GM18517 (cell line): ENCODE measurements at regions not wholly inside any gene's neighbourhood (a gene's known extent, or its start where the extent isn't known, plus 50 kb on each side); places are given as distances from the start of the nearest gene placed in this dataset.
A peak's percentile ranks its signal among the peaks of the same experiment; 100 is the strongest.
"Not testable (repeated sequence)": the region's sequence is repeated elsewhere in the genome, so short reads cannot be mapped to it uniquely, and the experiment has no call there.

Experiments
- ATAC-seq: cut with Tn5 transposase; IDR thresholded peaks from one replicate; pipeline ENCODE4 v1.9.1; 2021; ENCODE audit warnings: mild to moderate bottlenecking, moderate library complexity; ENCODE audit not compliant: unreplicated experiment

DNA sequence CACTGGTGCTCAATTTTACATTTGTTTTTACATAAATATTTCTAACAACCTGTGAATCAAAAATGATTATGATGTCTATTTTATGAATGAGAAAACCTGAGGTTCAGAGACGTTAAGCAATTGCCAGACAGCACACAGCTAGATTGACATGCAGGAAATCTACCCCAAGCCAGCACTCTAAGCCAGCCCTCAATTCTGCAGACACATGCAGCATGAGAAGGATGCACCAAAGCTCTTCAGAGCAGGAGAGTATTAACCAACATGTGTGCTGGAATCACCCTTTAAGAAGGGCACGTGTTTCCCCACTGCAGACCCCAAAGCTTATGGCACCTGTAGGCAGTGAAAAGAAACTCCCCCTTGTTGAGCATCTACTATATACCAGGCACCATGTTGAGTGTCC is 126.1 kb upstream of the ARHGEF3 start:
- no peak for ATAC-seq

DNA sequence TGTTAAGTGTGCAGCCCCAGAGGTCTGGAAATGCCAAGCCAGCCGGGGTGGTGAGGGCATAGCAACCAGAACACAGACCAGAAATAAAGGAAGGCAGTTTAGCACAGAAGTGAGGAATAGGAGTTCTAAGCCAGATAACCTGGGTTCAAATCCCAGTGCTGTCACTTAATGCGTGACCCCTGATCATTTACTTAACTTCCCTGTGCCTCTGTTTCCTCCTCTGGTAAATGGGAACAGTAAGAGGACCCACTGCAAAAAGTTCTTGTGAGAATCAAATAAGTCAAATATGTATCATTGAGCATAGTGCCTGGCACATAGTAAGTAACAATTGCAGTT is 125.2 kb upstream of the ARHGEF3 start:
- ATAC-seq: no peak

DNA sequence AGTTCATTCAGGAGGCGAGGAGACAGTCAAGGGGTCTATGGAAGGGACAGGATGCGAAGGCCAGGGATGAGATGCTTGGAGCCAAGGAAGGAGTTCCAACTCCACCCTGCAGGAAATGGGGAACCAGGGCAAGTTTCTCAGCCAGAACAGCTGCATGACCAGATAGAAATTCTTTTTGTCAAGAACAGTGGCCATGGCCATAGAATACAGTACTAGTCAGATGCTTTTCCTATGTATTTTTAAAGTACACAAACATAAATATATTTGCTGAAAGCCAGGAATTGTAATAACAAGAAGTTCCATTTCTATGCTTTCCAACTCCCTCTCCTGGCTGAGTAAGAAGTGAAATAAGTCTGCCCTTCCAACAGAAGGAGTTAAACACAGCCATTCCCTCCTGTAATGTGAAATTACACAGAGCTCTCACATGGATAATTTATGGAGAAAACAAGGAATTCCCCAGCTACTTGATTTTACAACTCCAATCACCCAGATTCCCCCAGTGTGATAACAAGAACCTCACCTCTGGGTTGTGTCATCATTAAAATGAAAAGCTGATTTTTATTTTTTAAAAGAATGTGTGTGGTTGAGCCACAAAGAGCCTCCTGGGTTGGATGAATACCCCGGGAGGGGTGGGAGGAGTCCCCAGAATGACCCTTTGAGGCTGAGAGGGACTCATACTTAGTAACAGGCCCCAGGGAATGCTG is 124.6 kb upstream of the ARHGEF3 start:
- no peak for ATAC-seq

DNA sequence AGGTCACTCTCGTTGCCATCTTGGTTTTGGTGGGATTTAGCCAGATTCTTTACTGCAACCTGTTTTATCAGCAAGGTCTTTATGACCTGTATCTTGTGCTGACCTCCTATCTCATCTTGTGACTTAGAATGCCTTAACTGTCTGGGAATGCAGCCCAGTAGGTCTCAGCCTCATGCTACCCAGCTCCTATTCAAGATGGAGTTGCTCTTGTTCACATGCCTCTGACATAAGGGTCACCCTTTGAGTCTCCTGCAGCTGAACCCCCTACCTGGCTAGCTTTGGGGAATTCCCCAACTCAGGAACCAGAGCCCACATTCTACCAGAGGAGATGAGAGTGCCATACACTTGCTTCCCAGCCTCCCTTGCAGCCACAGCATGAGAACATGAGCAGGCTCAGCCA is 123.0 kb upstream of the ARHGEF3 start:
- not testable (repeated sequence) for ATAC-seq

DNA sequence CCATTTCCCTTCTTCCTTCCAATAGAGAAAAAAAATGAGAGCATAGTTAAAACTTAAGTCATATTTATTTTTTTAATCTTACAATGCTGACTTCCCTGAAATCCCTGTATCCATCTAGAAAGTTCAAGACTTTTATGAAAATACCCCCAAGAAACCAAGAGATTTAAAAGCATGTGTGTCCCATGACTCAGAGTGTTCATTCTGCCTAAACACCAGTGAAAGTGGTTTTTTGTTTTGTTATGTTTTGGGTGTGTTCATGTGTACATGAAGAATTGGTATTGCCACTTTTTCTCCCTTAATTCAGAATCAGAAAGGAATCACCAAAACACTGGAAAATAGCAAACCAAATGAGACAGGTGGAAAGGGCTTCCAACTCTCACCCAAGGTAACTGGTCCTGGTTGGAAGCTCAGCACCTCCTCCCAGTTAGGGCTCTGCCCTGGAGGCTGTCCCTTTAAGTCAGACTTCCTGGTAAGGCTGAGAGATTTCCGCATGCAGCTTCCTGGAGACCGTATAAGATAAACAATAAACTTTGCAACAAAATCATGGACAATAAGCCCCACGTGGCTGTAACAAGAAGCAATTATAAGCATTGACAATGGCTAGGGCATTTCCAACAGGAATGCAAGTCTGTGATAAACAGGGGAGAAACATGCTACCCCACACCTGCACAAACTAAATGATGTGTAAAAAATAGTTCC is 121.9 kb upstream of the ARHGEF3 start:
- ATAC-seq: no peak

DNA sequence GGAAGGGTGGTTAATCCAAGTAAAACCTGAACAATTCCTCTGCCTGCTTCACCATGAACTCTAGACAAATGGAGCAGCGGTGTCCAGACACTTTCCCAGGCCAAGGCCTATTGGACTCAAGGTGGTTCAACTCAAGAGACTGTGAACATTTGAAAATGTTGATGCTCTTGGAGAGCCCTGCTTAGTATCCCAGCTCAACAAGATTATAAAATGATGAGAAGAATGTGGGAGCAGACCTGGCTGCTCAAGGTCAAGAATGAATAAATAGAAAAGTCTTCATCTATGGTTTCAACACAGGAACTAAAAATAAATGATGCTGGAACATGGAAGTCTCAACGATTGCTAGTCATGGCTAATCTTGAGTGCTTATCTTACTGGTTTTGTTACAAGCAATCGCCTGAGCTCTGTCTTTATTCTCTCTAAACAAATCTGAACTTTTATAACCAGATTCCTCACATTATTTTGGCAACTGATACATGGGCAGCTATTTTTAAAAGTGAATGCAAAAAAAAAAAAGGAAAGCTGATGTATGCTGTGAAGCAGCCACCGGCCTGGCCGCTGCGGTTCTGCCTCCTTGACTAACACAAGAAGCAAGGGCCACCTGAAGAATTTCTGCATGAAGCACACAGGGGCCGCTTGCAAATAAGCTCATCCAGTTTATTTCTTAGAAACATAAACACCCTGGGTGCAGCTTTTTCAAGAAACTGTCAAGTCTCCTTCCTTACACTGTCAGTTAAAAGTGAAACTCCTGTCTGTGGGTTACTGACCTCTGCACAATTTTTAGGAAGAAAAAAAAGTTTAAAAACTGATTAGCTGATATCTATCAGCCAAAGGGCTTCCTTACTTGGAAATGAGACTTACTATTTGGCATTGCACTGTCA is 120.1 kb upstream of the ARHGEF3 start:
- ATAC-seq: no peak

DNA sequence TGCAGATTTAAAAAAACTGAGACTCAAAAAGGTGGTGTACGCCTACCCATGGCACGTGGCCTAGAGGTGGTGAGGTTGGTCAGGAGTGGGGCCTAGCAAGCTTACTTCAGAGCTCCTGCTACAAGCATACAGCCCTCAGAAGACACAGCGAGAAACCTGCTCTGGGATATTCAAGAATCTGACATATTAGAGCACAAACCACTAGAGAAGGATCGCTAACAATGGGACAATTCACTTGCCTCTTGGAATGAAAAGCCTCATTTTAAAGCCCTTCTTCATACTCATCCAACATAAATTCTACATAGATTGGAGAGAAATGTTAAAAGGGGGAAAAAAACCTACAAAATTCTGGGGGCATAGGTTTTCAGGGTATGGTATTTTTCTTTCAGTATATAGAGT is 118.0 kb upstream of the ARHGEF3 start:
- ATAC-seq: no peak

DNA sequence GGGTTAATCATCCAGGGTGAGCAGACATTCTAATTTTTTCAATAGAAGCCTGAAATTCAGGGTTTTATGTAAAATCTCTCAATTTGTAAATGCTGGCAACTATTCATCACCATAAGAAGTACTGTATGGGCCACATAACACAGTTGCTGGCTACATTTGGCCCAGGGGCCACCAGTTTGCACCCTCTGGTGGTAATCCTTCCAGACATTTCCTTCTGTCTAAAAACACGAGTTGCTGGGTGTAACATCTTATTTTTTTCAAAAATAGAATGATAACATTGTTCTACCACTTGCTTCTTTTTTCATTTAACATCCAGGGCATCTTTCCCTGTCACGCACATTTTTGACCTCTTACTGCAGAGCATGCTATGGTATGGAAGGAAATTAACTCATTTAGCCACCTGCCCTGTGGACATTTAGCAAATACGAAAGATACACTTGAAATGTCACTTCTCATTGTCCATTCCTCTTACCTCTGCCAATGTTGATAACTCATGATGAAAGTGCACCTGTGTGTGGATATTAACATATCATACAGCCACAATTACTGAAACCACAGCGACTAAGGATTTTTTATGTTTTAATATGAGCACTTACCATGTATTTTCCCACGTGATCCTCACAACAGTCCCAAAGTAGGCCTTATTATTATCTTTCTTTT is 117.5 kb upstream of the ARHGEF3 start:
- ATAC-seq: no peak

DNA sequence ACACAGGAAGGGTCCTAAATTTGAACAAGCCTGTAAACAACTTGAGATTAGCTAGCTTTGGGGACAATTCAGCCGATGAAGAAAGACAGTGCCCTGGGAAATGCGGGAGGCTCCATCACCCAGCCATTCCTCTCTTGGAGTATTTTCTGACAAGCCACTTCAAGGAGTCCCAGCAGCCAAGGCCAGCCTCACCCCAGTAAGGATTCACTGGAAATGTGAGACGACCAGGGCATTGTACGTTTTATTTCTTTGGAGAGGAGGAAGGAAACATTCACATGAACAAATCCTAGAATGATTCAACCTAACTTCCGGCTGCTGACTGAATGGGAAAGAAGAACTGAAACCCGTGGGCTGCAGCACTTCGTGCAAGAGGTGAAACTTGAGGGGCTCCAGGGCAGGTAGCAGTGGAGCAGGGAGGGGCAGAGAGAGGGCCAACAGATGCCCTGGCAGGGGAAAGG is 116.4 kb upstream of the ARHGEF3 start:
- peak; percentile 40 for ATAC-seq

DNA sequence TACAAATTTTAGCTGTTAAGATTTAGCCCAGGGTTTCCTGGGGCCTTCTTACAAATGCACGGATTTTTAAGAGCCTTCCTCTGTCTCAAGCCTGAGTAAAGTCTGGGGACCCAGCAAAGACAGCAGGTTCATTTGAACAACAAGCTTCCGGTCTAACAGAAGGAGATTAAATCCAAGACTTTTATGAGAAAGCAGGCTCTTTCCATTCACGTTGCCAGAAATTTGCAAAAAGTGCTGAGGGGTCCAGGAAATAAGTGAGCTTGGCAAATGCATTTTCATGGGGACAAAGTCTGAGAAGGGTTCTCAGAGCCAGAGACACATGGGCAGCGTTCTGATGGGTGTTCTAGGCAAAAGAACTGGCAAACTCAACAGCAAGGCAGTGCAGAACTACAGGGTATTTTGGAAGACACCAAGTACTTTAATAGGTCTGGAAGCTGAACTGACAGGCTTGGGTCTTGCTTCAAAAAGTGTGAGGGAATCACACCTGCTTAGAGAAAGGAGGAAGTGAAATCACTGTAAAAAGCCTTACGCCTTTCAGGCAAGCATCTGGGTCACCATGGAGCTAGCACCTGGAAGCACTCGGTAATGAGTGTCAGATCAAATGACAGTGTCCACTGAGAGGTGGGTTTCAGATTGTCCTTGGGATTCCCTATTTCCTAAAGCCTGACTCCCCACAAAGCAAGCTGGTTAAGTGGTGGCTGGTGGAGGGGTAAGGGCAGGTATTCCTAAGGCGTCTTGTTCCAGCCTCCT is 115.8 kb upstream of the ARHGEF3 start:
- ATAC-seq: peak; percentile 76

DNA sequence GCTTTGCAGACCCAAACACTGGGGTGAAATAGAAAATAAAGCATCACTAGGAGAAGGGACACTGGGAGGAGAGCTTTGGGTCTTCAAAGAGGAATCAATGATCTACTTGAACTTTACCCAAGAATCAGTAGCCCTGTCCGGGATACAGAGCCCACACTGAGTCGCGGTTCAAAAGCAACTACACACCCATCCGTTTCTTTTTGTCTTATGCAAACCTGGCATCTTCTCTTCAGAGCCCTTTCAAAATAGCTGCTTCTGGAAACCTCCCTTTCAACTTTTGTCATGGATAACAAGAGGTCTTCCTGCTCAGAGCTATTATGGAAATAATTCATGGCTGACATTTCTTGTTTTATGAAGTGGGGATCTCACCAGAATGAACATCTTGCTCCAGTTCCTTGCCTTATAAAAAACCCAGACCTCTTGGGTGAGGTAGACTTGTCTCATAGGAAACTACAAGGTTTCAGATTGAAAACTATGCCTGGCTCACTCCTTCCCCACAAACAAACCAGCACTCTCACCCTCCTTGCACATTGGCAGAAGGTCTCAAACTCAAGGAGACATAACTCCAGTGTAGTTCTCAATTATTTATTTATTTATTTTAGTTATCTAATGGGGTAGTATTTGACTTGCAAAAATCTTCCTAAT is 115.1 kb upstream of the ARHGEF3 start:
- ATAC-seq: no peak

DNA sequence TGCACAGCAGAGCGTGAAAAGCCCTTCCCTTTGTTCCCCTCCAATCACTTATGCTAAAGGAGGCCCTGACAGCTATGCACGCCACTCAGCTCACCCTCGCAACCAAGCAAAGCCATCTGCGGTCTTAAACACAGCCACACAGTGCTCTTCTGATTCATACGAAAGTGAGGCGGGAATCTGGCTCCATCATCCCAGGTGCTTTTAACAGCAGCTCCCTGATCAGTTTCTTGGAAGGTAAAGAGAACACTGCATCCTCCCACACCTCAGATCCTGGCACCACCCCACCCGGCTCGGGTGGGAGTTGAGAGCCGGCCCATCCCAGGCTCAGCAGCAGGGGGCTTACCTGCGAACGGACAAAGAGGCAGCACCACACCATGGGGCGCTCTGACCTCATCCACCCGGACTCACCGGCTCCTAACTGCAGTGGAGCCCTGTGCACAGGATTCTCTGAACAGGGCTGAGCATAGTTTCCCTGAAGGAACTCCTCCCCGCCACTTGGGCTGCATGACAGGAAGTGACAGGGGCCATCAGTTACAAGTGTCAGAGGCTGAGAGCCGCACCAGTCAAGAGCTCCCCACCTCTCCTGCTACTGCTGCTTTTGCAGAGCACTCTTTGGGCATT is 114.3 kb upstream of the ARHGEF3 start:
- ATAC-seq: peak; percentile 36

DNA sequence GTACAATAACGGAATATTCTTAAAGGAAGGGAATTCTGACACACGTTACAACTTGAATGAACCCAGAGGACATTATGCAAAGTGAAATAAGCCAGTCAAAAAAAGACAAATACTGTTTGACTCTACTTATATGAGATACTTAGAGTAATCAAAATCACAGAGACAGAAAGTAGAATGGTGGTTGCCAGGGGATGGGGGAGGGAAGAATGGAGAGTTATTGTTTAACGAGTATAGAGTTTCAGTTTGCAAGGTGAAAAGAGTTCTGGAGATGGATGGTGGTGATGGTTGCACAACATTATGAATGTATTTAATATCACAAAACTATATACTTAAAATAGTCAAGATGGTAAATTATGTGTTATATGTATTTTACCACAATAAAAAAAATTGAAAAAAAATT is 112.9 kb upstream of the ARHGEF3 start:
- no peak for ATAC-seq

DNA sequence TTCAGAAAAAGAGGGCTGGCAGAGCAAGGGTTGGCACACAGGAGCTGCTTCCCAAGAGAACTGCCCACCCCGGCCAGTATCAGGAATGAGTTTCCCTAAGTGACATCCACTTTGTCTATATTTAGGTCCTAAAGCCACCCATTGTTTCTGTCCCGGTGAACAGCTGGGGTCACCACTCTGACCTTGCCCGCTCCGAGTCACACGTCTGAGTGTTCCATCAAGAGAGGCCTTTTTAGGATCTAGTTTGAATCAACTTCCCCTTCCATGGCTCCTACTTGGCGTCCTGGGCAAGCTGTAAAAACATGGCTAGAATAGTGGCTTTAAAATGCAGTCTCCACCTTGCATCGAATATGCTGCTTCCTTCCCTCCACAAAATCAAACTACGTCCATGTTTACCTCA is 109.6 kb upstream of the ARHGEF3 start:
- ATAC-seq: no peak

DNA sequence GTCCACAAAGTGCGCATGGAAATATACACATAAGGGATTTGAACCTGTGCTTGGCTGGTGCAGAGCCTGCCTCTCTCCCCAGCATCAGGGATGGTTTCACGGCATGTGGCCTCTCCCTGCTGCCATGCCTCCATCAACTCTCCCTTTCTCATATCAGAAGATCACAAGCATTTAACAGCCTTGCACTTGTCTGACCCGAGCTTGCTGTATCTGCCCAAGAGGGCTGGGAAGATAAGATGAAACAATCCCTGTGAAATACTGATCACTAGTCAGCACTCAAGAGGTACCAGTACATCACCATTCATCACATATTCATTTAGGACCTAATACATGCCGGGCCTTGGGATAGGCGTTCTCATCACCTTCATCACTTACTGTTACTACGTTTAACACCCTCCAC is 107.6 kb upstream of the ARHGEF3 start:
- ATAC-seq: no peak

DNA sequence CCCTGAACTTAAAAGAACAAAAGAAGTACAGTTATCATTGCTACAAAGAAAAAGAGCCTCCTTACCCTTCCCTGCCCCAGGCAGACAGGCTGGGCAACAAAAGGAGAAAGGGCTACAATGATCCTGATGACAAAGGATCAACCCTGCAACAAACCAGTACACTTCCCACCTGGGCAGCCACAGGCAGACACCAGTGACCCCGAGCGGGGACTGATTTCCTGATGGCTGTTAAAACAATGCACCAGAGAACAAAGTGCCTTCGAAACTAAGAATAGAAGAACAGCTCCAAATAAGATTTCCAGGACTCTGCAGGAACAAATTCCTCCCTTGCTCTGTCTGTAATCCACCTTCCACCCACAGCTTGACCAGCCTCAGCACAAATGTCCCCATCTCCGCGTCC is 106.3 kb upstream of the ARHGEF3 start:
- ATAC-seq: no peak

DNA sequence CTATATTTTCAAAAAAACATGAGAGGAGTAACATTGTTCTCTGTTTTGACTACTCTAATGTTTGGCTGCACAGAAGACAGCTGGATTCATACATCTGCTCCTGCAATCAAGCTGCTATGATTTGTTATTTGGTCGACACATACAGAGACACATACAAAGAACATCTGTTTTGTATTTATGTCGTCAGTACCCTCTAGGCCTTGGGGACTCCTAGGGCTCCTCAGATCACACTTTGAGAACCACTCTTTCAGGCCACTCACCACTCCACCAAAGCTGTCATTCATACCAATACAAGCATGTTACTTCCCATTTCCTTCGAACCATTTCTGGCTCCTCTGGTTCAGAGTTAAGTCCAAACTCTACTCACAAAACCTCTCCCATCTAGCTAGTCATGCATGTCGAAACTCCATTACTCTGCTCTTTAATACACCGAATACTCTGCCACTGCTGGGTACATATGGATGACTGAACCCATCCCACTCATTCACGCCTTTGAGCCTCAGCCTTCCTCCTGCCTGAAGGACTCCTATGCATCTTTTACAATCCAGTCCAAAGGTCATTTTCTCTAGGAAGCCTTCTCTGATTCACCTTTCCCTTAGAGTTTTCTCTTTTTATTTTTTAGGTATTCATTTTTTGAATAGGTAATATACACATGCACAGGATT is 102.9 kb upstream of the ARHGEF3 start:
- ATAC-seq: no peak

DNA sequence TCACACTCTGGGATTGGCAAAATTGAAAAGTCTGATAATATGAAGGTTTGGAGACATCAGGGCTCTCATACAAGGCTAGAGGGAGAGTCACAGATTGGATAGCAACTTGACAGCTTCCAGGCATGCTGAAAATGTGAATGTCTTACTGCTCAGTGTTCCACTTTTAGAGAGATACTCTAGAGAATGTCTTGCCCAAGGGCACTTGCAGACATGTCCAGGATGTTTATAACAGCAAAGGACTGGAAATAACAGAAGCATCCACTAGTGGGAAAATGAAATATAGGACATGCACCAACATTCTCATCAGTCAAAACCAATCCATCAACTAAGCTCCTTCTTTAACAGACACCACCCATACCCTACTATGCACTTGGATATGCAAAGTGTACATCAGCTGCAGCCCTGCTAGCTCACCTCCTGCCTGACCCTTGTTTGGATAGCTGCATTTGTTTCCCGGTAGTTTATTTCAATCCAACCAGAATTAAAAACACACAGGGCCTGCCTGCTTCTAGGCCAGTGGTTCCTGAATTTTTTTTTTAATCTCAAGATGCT is 101.6 kb upstream of the ARHGEF3 start:
- no peak for ATAC-seq
